Stomach (tissue), 8 donors: ENCODE measurements at regions not wholly inside any gene's neighbourhood (a gene's known extent, or its start where the extent isn't known, plus 50 kb on each side); places are given as distances from the start of the nearest gene placed in this dataset.

Experiments
- DNase-seq, 2 donors: peaks; one replicate each; pipeline versions ENCODE4 v3.0.0 to v3.0.0-alpha.2; 2013 to 2019
- H3K27ac ChIP-seq, 5 donors: fragments of 200-600 bp in 4 of 5; sonication (generic) in 4 of 5; one replicate each; pipeline ENCODE4 v1.5.1; 2013 to 2019; ENCODE audit warnings: mild to moderate bottlenecking in 1 of 5, moderate library complexity in 1 of 5
- H3K27me3 ChIP-seq, 3 donors: fragments of 200-600 bp; sonication (generic); one replicate each; pipeline ENCODE4 v1.5.1; 2017 to 2019; ENCODE audit warnings: mixed run types in 1 of 3
- H3K36me3 ChIP-seq, 4 donors: fragments of 200-600 bp; sonication (generic); 1 replicate in 3 of 4; 2 replicates in 1 of 4; pipeline ENCODE4 v1.5.1; 2016 to 2019
- H3K4me1 ChIP-seq, 4 donors: fragments of 200-600 bp; sonication (generic); one replicate each; pipeline ENCODE4 v1.5.1; 2016 to 2019
- H3K4me3 ChIP-seq, 4 donors: fragments of 200-600 bp; sonication (generic) in 3 of 4; one replicate each; pipeline ENCODE4 v1.5.1; 2016 to 2019; ENCODE audit warnings: mild to moderate bottlenecking in 1 of 4
- H3K9me3 ChIP-seq, 4 donors: fragments of 200-600 bp; sonication (generic); one replicate each; pipeline ENCODE4 v1.5.1; 2016 to 2019
- CTCF ChIP-seq, 7 experiments: fragments of 450-650 bp in 4 of 7; fragments of 200-600 bp in 3 of 7; sonication (generic) in 3 of 7; IDR thresholded peaks; one replicate each; pipeline ENCODE4 v1.5.1; 2016 to 2019; ENCODE audit warnings: antibody characterized with exemption in 7 of 7, control low read depth in 2 of 7, mild to moderate bottlenecking in 1 of 7
- EP300 ChIP-seq: sonication (generic); formaldehyde crosslinking; IDR thresholded peaks from one replicate; pipeline ENCODE4 v1.6.1; 2017; ENCODE audit warnings: antibody characterized with exemption
- POLR2A ChIP-seq, 4 donors: fragments of 450-650 bp; IDR thresholded peaks; one replicate each; pipeline ENCODE4 v1.6.1; 2016; ENCODE audit warnings: antibody characterized with exemption in 4 of 4, control low read depth in 2 of 4, mild to moderate bottlenecking in 1 of 4, moderate library complexity in 1 of 4
- POLR2AphosphoS5 ChIP-seq, 3 donors: sonication (generic); formaldehyde crosslinking; IDR thresholded peaks; one replicate each; pipeline ENCODE4 v1.6.1; 2016; ENCODE audit warnings: antibody characterized with exemption in 3 of 3
- WGBS, 5 donors: extraction: QIAGEN DNeasy Blood & Tissue Kit in 3 of 5; methylation state at CpG; one replicate each; pipeline versions ENCODE4 v1.1.5 to v1.1.7; 2013 to 2018; 5-methylcytosine and 5-hydroxymethylcytosine counted together
- intact Hi-C: fragments of 100-400 bp; cut with DNase I; formaldehyde crosslinking; loops from one replicate; pipeline ENCODE4 v1.15.1; 2023; ENCODE audit warnings: low total_unique reads
- donor health status: healthy with polysubstance abuse.
- donor health status: Bipolar disorder and iron deficiency.
- donor health status: healthy.

DNA sequence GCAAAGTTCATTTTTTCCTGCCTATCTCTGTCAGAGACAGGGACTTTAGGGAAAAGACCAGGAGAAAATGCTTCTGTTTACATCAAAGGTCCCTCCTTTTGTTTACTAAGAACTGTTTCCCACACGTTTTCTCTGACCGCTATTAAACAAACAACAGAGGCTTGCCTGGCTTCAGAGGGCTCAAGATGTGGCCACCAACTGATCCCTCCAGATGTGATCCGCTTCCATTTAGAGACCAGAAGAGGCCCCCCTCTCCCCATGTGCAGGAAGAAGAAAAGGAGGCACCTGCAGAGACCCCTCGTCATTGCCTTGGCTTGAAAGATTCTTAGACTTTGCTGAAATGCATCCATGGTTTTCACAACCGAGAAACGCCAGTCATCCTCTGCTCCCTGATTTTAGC, 217.9 kb upstream of the PWP1 start:
- intact Hi-C loops, result no loop called here
- H3K27ac ChIP-seq, result no peak overlapping the region
- TF ChIP-seq EP300 (no peak), POLR2AphosphoS5 (IDR thresholded peaks at IDR 0.05) (no peak), POLR2A (IDR thresholded peaks at IDR 0.05) (no peak), CTCF (IDR thresholded peaks at IDR 0.05) (no peak)

GRCh38 chr12:107468182-107468581, 217.4 kb upstream of the PWP1 start:
- 13 to 34% (median 29%) methylated on average over 4 of the region's 4 CpGs for WGBS, 5 donors
- Histone ChIP-seq H3K9me3 (no peaks in the 10 kb centered on the region), H3K4me3 (no peak overlapping the region), H3K27ac (no peak overlapping the region), H3K4me1 (peaks cover 0 to 10% (median 3%) of the 10 kb centered on the region in 4 donors), H3K36me3 (no peaks in the 10 kb centered on the region), H3K27me3 (peaks cover 0 to 7% (median 0%) of the 10 kb centered on the region in 3 donors)
- DNase-seq, result peak in 1 of 2 donors; percentile 36
- intact Hi-C loops, result no loop called here
- no peak for TF ChIP-seq POLR2A (IDR thresholded peaks at IDR 0.05)
- no peak for TF ChIP-seq POLR2AphosphoS5 (IDR thresholded peaks at IDR 0.05)
- TF ChIP-seq CTCF (IDR thresholded peaks at IDR 0.05), result no peak
- TF ChIP-seq EP300, result no peak

More for the DNA sequence above, 217.9 kb upstream of the PWP1 start:
- Histone ChIP-seq H3K4me3 (no peak overlapping the region), H3K36me3 (no peaks in the 10 kb centered on the region), H3K27me3 (peaks cover 0 to 7% (median 0%) of the 10 kb centered on the region in 3 donors), H3K4me1 (peaks cover 0 to 10% (median 3%) of the 10 kb centered on the region in 4 donors), H3K9me3 (no peaks in the 10 kb centered on the region)
- 32 to 58% (median 42%) methylated on average over 6 of the region's 6 CpGs for WGBS, 5 donors
- no peak for DNase-seq

DNA sequence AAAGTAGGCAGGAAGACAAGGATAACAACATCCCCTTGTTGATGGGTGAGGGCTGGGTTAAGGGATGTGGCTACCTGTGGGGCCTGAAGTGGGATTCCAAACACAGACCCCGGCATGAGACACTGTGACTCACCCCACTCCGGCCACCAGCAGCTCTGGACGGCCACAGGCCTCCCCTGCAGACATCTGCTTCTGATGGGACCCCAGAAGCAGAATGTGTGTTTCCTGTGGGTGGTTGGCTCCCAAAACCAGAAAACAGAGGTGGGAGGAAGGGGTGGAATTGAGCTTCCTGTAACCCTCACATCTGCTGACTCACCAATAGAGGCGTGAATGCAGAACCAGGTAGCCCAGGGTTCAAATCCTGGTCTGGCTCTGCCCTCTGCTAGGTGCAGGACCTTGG, 216.6 kb upstream of the PWP1 start:
- Histone ChIP-seq H3K27me3 (peaks cover 0 to 10% (median 0%) of the 10 kb centered on the region in 3 donors), H3K27ac (no peak overlapping the region), H3K4me3 (no peak overlapping the region), H3K36me3 (no peaks in the 10 kb centered on the region), H3K4me1 (peaks cover 0 to 10% (median 3%) of the 10 kb centered on the region in 4 donors), H3K9me3 (no peaks in the 10 kb centered on the region)
- TF ChIP-seq POLR2AphosphoS5 (IDR thresholded peaks at IDR 0.05), result no peak
- no peak for TF ChIP-seq EP300
- no peak for TF ChIP-seq POLR2A (IDR thresholded peaks at IDR 0.05)
- no peak for TF ChIP-seq CTCF (IDR thresholded peaks at IDR 0.05)
- intact Hi-C loops, result no loop called here
- DNase-seq, result no peak
- 67 to 90% (median 75%) methylated on average over 4 of the region's 4 CpGs for WGBS, 5 donors

- Histone ChIP-seq H3K36me3 (no peaks in the 10 kb centered on the region), H3K27ac (no peak overlapping the region), H3K4me1 (peaks cover 0 to 10% (median 3%) of the 10 kb centered on the region in 4 donors), H3K9me3 (no peaks in the 10 kb centered on the region), H3K4me3 (no peak overlapping the region), H3K27me3 (peaks cover 0 to 11% (median 0%) of the 10 kb centered on the region in 3 donors)
- WGBS, 5 donors, result 78 to 86% (median 83%) methylated on average over 5 to 8 of the region's 8 CpGs
- TF ChIP-seq POLR2AphosphoS5 (IDR thresholded peaks at IDR 0.05), result no peak
- TF ChIP-seq EP300, result no peak
- no peak for TF ChIP-seq CTCF (IDR thresholded peaks at IDR 0.05)
- TF ChIP-seq POLR2A (IDR thresholded peaks at IDR 0.05), result no peak
- no peak for DNase-seq
- intact Hi-C loops, result no loop called here
These were observed 215.0 kb upstream of the PWP1 start for GRCh38 chr12:107470645-107471044.
